ENCODE measurements at regions not wholly inside any gene's neighbourhood (a gene's known extent, or its start where the extent isn't known, plus 50 kb on each side); places are given as distances from the start of the nearest gene placed in this dataset.

- no peak overlapping the region for H3K4me3 Mint-ChIP-seq (ENCODE audit: unreplicated experiment)
- no peak for DNase-seq (ENCODE audit: low spot score)
- H3K36me3 Mint-ChIP-seq (ENCODE audit: low read depth, unreplicated experiment), result no peaks in the 10 kb centered on the region
- H3K27ac Mint-ChIP-seq (ENCODE audit: unreplicated experiment), result no peak overlapping the region
- TF ChIP-seq, protein P1, sequence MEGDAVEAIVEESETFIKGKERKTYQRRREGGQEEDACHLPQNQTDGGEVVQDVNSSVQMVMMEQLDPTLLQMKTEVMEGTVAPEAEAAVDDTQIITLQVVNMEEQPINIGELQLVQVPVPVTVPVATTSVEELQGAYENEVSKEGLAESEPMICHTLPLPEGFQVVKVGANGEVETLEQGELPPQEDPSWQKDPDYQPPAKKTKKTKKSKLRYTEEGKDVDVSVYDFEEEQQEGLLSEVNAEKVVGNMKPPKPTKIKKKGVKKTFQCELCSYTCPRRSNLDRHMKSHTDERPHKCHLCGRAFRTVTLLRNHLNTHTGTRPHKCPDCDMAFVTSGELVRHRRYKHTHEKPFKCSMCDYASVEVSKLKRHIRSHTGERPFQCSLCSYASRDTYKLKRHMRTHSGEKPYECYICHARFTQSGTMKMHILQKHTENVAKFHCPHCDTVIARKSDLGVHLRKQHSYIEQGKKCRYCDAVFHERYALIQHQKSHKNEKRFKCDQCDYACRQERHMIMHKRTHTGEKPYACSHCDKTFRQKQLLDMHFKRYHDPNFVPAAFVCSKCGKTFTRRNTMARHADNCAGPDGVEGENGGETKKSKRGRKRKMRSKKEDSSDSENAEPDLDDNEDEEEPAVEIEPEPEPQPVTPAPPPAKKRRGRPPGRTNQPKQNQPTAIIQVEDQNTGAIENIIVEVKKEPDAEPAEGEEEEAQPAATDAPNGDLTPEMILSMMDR (IDR thresholded peaks at IDR 0.05; ENCODE audit: unreplicated experiment), result no peak
- no peaks in the 10 kb centered on the region for H3K9me3 Mint-ChIP-seq (ENCODE audit: unreplicated experiment)
- no peaks in the 10 kb centered on the region for H3K4me1 Mint-ChIP-seq (ENCODE audit: unreplicated experiment)
- no peaks in the 10 kb centered on the region for H3K27me3 Mint-ChIP-seq (ENCODE audit: unreplicated experiment)
Observed at GRCh38 chr7:94206295-94206694, 188.4 kb upstream of the COL1A2 start.

DNA sequence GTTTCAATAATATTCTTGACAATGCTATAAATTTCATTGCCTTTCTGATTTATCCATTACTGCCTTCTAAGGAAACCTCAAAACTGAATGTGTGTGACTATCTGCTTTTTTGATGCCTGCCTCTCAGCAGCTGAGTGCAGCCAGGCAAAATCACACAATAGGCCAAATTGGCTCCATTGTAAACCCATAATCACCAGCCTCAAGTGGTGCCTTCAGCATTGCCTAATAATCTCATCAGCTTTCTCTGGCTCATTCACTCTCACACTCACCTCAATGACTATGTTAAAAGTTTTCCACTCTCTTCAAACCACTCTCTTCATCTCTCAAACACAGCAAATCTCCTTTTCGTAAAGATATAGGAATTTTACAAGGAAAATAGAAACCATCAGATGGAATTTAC lies 182.5 kb upstream of the COL1A2 start:
- H3K9me3 Mint-ChIP-seq (ENCODE audit: unreplicated experiment), result no peaks in the 10 kb centered on the region
- H3K4me3 Mint-ChIP-seq (ENCODE audit: unreplicated experiment), result no peak overlapping the region
- H3K4me1 Mint-ChIP-seq (ENCODE audit: unreplicated experiment), result no peaks in the 10 kb centered on the region
- TF ChIP-seq, protein P1 (IDR thresholded peaks at IDR 0.05; ENCODE audit: unreplicated experiment), result no peak
- no peaks in the 10 kb centered on the region for H3K36me3 Mint-ChIP-seq (ENCODE audit: low read depth, unreplicated experiment)
- DNase-seq (ENCODE audit: low spot score), result no peak
- no peaks in the 10 kb centered on the region for H3K27me3 Mint-ChIP-seq (ENCODE audit: unreplicated experiment)
- no peak overlapping the region for H3K27ac Mint-ChIP-seq (ENCODE audit: unreplicated experiment)

DNA sequence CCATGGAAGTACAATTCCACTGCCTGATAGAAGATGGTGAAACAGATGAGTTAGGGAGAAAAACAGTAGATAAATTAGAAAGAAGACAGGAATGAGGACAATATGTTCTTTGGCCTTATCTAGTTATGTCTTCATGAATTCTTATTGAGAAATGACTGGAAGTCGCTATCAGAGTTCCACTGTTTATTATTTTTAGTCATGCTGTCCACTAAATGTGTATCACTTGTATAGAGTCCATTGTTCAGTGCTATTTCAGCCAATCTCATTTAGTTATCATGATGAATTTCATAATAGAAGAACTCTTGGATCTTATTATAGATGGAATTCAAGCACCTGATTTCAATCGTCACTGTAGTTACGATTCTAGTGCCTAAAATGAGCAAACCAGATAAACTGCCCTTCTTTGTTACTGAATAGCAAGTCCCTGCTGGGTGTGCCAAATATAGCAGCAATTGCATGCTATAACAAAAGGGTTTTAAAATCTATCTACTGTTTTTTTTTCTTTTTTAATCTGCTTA lies 177.7 kb upstream of the COL1A2 start:
- Mint-ChIP-seq H3K4me1 (ENCODE audit: unreplicated experiment) (no peaks in the 10 kb centered on the region), H3K9me3 (ENCODE audit: unreplicated experiment) (no peaks in the 10 kb centered on the region), H3K36me3 (ENCODE audit: low read depth, unreplicated experiment) (no peaks in the 10 kb centered on the region), H3K27ac (ENCODE audit: unreplicated experiment) (no peak overlapping the region), H3K27me3 (ENCODE audit: unreplicated experiment) (no peaks in the 10 kb centered on the region), H3K4me3 (ENCODE audit: unreplicated experiment) (no peak overlapping the region)
- TF ChIP-seq, protein P1 (IDR thresholded peaks at IDR 0.05; ENCODE audit: unreplicated experiment), result no peak
- DNase-seq (ENCODE audit: low spot score), result no peak

GRCh38 chr7:94217766-94218165 lies 176.9 kb upstream of the COL1A2 start:
- H3K4me3 Mint-ChIP-seq (ENCODE audit: unreplicated experiment), result no peak overlapping the region
- no peaks in the 10 kb centered on the region for H3K4me1 Mint-ChIP-seq (ENCODE audit: unreplicated experiment)
- H3K9me3 Mint-ChIP-seq (ENCODE audit: unreplicated experiment), result no peaks in the 10 kb centered on the region
- H3K27ac Mint-ChIP-seq (ENCODE audit: unreplicated experiment), result no peak overlapping the region
- TF ChIP-seq, protein P1 (IDR thresholded peaks at IDR 0.05; ENCODE audit: unreplicated experiment), result no peak
- DNase-seq (ENCODE audit: low spot score), result no peak
- H3K36me3 Mint-ChIP-seq (ENCODE audit: low read depth, unreplicated experiment), result no peaks in the 10 kb centered on the region
- no peaks in the 10 kb centered on the region for H3K27me3 Mint-ChIP-seq (ENCODE audit: unreplicated experiment)

DNA sequence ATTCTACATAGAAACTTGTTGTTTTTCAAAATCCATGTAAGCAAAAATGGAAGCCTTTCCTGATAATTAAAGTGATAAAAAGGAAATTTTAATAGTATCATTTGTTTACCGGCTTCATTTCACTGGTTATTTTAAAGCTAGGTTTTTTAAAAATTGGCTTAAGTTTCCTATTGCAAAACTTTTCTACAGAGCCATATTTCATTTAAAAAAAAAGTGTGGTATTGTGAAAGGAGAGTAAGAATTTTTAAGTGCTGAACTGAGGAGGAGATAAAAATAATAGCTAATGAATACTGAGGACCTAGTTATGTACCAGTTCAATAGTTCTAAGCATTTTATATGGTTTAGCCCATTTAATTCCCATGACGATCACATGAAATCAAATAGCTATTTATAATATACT lies 172.2 kb upstream of the COL1A2 start:
- no peak overlapping the region for H3K4me3 Mint-ChIP-seq (ENCODE audit: unreplicated experiment)
- H3K4me1 Mint-ChIP-seq (ENCODE audit: unreplicated experiment), result peaks cover 7% of the 10 kb centered on the region
- H3K27ac Mint-ChIP-seq (ENCODE audit: unreplicated experiment), result no peak overlapping the region
- TF ChIP-seq, protein P1 (IDR thresholded peaks at IDR 0.05; ENCODE audit: unreplicated experiment), result no peak
- no peaks in the 10 kb centered on the region for H3K27me3 Mint-ChIP-seq (ENCODE audit: unreplicated experiment)
- no peaks in the 10 kb centered on the region for H3K36me3 Mint-ChIP-seq (ENCODE audit: low read depth, unreplicated experiment)
- DNase-seq (ENCODE audit: low spot score), result no peak
- H3K9me3 Mint-ChIP-seq (ENCODE audit: unreplicated experiment), result no peaks in the 10 kb centered on the region

All from endothelial cell (in vitro differentiated cells).